Uterus (tissue), 2 donors: ENCODE measurements at regions not wholly inside any gene's neighbourhood (a gene's known extent, or its start where the extent isn't known, plus 50 kb on each side); places are given as distances from the start of the nearest gene placed in this dataset.

ENCODE experiments used
- POLR2A ChIP-seq, 2 donors: fragments of 450-650 bp; IDR thresholded peaks; one replicate each; pipeline ENCODE4 v1.6.1; 2016; ENCODE audit warnings: antibody characterized with exemption in 2 of 2, mild to moderate bottlenecking in 1 of 2, moderate library complexity in 1 of 2
- TF ChIP-seq, protein P1 (sequence below), 4 experiments: fragments of 200-600 bp in 2 of 4; fragments of 450-650 bp in 2 of 4; sonication (generic) in 2 of 4; IDR thresholded peaks; one replicate each; pipeline ENCODE4 v1.5.1; 2016 to 2019; ENCODE audit warnings: antibody characterized with exemption in 4 of 4, mild to moderate bottlenecking in 2 of 4, moderate library complexity in 1 of 4

DNA sequence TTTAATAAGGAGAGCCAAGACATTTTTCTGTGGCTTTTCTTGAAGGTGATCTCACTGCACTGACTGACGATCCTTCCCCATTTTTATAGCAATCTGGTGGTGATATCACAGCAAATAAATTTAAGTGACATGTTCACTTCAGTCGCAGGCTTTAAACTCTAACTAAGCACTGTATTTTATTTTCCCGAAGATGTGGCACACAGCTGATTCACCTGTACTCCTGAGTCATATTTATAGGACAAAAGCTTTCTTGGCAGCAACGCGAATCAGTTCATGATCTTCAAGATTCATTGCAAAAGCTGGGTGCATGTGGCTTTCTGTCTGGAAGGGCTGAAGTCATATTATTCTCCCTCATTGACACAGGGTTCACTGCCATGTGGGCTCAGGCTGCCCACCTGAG is 79.8 kb upstream of the TUNAR start:
- TF ChIP-seq, protein P1, sequence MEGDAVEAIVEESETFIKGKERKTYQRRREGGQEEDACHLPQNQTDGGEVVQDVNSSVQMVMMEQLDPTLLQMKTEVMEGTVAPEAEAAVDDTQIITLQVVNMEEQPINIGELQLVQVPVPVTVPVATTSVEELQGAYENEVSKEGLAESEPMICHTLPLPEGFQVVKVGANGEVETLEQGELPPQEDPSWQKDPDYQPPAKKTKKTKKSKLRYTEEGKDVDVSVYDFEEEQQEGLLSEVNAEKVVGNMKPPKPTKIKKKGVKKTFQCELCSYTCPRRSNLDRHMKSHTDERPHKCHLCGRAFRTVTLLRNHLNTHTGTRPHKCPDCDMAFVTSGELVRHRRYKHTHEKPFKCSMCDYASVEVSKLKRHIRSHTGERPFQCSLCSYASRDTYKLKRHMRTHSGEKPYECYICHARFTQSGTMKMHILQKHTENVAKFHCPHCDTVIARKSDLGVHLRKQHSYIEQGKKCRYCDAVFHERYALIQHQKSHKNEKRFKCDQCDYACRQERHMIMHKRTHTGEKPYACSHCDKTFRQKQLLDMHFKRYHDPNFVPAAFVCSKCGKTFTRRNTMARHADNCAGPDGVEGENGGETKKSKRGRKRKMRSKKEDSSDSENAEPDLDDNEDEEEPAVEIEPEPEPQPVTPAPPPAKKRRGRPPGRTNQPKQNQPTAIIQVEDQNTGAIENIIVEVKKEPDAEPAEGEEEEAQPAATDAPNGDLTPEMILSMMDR (IDR thresholded peaks at IDR 0.05): no peak
- no peak for TF ChIP-seq POLR2A (IDR thresholded peaks at IDR 0.05)
